GM21528 (cell line): ENCODE measurements at regions not wholly inside any gene's neighbourhood (a gene's known extent, or its start where the extent isn't known, plus 50 kb on each side); places are given as distances from the start of the nearest gene placed in this dataset.

Experiments used
- ATAC-seq: cut with Tn5 transposase; IDR thresholded peaks from one replicate; pipeline ENCODE4 v1.9.1; 2021; ENCODE audit warnings: mild to moderate bottlenecking, moderate library complexity; ENCODE audit not compliant: unreplicated experiment, low FRiP score

DNA sequence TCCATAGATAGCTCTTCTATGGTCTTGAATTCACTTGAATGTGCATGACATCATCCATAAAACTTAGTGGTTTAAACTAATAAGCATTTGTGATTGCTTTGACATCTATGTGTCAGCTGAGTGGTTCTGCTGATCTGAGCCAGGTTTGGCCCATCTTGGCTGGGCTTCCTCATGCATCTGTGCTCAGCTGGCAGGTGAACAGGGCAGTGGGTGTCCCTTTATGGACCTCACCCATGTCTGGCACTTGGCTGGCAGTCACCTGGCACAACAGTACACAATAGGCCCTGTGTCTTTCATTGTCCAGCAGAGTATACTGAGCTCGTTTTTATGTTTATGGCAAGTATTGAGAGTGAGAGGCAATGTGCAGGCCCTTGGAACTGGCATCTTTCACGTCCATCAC is 73.7 kb upstream of the CNTN6 start:
- no peak for ATAC-seq

DNA sequence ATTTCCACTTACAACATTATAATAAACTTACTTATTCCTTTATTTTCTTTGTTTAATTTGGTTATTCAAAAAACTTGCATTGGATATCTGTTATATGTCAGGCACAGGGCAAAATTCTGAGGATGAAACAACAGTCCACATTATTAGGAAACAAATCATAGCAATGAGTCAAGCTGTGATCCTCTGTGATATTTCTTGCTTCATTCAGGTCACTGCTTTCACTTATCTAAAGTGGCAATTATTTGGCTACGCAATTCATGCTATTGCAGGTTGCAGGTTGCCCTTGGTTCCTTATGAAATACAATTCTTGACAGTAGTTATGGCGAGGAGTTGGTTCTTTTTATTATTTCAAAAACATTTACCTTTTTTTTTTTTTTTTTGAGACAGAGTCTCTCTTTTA is 66.4 kb upstream of the CNTN6 start:
- no peak for ATAC-seq

DNA sequence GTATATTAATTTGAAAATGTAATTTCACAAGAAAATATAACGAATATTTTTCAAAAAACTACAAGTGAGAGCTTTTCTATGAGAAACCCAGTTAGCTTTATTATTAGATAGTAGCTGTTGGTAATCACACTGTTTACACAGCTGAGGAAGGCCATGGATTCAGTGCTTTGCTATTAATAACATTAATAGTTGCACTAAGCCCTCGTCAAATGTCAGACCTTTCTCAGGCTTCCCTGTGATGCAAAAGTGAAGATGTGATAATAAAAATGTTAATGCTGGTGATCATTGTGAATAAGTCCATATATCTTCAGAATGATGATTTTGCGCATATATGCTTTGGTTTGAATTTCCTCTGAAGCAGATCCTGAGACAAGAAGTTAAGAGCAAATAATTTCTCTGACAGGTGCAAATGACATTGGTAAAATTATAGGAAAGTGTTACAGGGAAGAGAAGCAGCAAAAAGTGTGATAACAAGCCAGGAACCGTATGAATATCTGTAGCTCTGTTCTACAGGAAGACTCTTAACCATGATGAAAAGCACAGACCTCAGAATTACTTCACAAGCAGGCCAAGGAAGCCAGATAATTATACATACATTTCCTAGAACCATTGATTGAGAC is 56.5 kb upstream of the CNTN6 start:
- no peak for ATAC-seq

DNA sequence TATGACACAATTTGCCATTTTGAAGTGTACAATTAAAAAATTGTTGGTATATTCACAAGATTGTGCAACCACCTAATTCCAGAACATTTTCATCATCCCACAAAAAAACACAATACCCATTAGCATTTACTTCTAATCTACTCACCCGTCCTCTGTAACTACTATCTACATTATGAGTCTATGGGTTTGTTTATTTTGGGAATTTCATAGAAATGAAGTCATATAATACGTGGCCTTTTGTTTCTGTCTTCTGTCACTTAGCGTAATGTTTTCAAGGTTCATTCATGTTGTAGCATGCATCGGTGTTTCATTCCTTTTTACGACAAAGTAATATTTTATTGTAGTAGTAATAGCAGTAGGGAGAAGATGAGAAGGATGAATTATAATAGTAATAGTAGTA is 55.2 kb upstream of the CNTN6 start:
- ATAC-seq = no peak
